Activated CD8-positive, alpha-beta memory T cell treated with anti-CD3 and anti-CD28 coated beads, Interleukin-2, amount 50 U/mL, for 24 hours (primary cell): ENCODE measurements at regions not wholly inside any gene's neighbourhood (a gene's known extent, or its start where the extent isn't known, plus 50 kb on each side); places are given as distances from the start of the nearest gene placed in this dataset.

Experiments
- DNase-seq: peaks from one replicate; pipeline ENCODE4 v3.0.0-alpha.2; 2020; ENCODE audit errors: extremely low read depth

GRCh38 chr10:83935339-83935736 is 204.0 kb upstream of the GHITM start:
- no peak for DNase-seq

DNA sequence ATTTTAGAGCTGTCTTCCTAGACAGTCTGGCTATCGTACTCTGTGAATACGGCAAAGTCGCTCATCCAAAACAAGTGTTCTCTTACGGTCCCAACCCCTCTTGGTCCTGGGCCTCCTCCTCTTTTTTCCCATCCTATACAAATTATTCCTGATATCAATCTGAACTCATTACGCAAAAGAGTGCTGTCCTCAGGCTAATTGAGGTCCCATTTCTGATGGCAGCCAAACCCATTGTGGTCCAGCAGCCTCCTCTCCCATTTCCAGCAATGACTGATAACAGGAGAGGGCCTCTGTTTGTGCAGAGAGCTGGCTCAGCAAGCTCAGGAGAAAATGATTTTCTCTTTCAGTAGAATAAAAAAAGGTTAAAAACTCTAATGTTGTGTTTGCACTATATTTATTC is 203.4 kb upstream of the GHITM start:
- no peak for DNase-seq

DNA sequence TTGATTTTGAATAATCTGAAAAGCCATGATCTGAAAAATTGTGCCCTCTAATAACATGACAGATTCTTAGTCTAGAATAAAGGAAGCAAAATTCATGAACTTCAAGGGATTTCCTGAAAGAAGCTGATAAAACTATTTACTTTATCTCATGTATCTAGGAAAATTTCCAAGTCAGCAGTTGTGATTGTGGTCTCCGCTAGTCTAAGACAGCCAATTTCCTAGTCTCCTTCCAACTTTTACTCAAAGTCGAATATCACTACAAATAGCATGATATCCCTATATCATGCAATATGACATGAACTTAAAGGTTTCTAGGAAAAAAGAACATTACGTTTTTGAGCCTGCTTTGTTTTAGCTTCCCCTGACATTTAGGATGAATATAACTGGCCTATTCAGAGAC is 202.1 kb upstream of the GHITM start:
- no peak for DNase-seq

GRCh38 chr10:83937826-83938225 is 201.5 kb upstream of the GHITM start:
- no peak for DNase-seq

DNA sequence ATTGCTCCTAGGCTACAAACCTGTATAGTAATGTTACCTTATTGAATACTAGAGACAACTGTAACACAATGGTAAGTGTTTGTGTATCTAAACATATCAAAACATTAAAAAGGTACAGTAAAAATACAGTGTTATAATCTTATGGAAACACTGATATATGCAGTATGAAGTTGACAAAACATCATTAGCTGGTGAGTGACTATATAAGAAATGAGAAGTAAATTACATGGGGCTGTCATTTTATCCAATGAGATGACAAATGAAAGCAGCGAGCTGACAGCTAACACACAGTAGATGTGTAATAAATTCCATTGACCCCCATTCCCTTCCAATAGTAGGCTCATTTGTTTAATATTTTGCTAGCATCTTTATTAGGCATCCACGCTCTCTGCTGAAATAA is 198.1 kb upstream of the GHITM start:
- DNase-seq, result no peak

GRCh38 chr10:83942410-83942809 is 196.9 kb upstream of the GHITM start:
- DNase-seq, result no peak

DNA sequence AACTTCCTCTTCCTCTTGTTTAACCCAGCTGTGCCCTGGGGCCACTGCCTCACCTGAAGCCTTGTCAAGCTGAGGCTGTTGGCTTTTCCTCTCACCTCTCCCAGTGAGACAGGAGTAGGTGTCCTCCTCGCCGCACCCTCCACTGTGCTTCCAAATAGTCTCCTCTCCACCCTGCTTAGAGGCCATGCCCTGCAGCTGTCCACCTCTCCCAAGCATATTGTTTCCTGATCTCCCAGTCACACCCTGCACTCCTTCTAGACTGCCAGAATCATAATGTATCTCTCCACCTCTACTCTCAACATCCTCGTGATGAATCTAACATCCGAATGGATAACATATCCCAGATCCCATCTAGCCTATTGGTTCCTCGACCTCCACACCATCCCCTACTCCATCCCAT is 196.3 kb upstream of the GHITM start:
- no peak for DNase-seq

DNA sequence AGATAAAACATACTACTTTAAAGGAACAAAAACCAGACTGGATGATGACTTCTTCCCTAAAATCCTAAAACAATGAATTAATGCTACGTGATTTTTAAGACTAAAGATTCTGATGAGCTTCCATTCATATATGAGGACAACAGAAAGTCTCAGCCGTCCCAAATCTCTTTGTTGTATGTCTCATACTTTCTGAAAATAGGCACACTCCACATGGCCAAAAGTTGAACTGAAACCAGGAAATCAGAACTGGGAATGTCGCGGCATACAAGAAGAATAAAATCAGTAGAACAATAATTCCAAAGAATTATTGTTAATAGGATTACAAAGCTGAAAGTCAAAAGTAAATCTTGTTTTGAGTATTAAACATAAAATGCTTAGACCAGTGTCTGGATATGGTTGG is 195.4 kb upstream of the GHITM start:
- no peak for DNase-seq

DNA sequence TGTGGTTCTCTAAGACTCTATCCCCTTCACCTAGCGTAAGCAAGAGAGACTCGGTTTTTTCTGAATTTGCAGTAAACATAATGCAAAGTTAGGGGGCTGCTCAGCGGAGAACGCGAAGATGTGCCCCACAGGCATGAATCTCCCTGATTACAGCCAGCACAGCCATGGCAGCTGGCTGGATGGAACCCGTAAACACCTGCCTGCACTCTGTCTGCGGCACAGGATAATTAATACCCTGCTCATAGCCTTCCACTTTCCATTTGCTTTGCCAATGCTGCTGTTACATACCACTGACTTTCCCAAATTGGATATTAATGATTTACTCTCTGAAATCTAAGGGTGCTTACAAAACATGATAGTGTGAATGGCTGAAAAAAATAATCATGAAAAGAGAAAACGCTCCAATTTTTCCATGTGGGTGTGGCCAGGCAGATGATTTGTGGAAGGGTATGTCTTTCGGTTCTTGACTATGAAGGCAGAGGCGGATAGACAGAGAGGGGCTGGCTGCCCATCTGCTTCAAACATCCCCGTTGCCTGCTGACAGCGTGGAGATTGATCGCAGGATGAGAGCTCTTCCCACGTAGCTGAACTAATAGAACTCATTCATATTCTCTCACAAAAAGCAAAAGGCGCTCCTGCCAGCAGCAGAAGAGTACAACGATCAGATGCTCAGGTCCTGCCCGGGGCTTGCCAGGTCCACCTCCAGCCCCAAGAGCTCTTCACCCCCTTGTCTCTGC is 193.2 kb upstream of the GHITM start:
- DNase-seq, result no peak

DNA sequence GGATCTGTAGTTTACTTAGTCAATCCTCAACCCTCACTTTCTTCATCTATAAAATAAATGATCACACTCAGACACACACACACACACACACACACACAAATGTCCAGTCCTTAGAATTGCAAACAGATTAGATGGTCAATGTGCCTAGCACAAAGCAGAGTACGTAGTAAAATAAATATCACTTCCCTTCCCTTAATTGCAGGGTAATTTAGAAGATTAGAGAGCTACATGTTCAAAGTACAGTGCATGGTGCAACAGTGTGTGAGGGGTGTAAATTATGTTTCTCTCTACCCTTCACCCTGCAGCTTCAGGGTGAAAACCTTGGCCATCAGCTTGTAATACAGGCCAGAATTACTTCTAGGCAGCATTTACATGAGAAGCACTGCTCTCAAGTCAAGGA is 187.0 kb upstream of the GHITM start:
- no peak for DNase-seq

- DNase-seq, result no peak
These were observed 185.7 kb upstream of the GHITM start for GRCh38 chr10:83953589-83953988.

- DNase-seq, result no peak
These were observed 185.0 kb upstream of the GHITM start for GRCh38 chr10:83954193-83954799.

GRCh38 chr10:83955406-83955805 is 183.9 kb upstream of the GHITM start:
- DNase-seq, result no peak

GRCh38 chr10:83957168-83957947 is 182.0 kb upstream of the GHITM start:
- no peak for DNase-seq

DNA sequence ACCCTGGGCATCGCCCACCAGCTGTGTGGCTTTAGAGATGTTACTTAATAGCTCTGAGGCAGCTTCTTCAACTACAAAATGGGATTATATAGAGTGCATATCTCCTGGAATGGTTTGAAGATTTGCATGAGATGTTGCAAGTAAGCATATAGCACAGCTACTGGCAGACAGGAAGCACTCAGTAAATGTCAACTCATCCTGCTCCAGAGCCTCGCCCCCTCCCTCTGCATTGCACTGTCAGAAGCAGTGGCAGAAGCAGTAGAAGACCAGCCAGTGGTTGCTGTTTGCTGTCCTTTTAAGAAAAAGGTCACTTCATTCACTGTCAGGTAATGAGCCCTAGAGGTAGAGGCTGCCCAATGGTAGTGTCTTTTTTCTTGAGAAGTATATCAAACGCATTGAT is 180.0 kb upstream of the GHITM start:
- no peak for DNase-seq

DNA sequence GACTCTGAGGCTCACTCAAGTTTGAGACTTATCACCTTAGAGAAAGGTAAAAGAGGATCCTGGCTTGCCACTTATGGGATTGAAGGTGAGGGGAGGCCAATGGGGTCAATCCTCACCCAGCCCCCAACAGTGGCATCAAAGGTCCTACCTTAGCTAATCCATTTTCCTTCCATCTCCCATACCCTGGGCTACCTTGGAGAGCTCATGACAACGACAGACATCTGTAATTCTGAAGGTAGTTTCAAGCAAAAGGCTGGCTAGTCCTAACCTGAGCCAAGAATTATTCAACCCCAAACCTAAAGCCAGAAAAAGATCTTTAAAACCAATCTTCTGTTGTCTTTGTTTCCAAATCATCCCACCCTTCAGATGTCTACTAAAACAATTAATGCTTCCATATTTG is 179.2 kb upstream of the GHITM start:
- no peak for DNase-seq

GRCh38 chr10:83961620-83962019 is 177.7 kb upstream of the GHITM start:
- DNase-seq, result no peak

- DNase-seq, result no peak
These were observed 175.9 kb upstream of the GHITM start for GRCh38 chr10:83963446-83963845.

- no peak for DNase-seq
These were observed 173.8 kb upstream of the GHITM start for GRCh38 chr10:83965473-83965872.

GRCh38 chr10:83968052-83968451 is 171.3 kb upstream of the GHITM start:
- no peak for DNase-seq

GRCh38 chr10:83978681-83979383 is 160.5 kb upstream of the GHITM start:
- no peak for DNase-seq

- no peak for DNase-seq
These were observed 156.5 kb upstream of the GHITM start for GRCh38 chr10:83982812-83983211.
